ENCODE measurements at regions not wholly inside any gene's neighbourhood (a gene's known extent, or its start where the extent isn't known, plus 50 kb on each side); places are given as distances from the start of the nearest gene placed in this dataset.
A peak's percentile ranks its signal among the peaks of the same experiment; 100 is the strongest.
"Not testable (repeated sequence)": the region's sequence is repeated elsewhere in the genome, so short reads cannot be mapped to it uniquely, and the experiment has no call there.

DNA sequence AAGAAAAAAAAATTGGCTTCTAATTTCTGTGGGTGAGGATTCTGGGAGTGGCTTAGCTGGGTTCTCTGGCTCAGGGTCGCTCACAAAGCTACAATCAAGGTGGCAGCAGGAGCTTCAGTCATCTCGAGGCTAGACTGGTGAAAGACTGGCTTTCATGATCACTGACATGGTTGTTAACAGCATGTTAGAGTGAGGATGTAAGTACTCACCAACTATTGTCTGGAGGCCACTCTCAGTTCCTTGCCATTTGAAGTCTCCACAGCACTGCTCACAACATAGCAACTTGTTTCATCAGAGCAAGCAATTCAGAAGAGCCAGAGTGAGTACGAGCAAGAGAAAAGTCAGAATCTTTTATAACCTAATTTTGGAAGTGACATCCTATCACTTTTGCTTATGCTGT, 145.7 kb upstream of the PRSS16 start:
- no peak for DNase-seq (ENCODE audit: low spot score)

DNA sequence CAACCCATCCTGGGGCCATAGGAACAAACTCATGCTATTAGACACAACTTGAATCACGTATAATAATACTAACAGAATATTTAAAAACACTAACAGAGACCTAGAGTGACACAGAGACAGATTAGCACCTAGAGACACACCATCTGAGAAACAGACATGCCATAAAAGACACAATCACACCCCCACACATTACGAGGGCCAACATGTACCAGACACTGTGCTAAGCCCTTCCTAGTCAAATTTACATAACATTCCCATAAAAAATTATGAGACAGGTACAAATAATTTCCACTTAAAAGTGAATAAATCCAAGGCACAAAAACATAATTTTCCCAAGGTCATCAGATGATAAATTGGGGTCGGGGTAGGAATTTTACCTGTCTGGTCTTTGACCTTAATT, 141.1 kb upstream of the PRSS16 start:
- DNase-seq (ENCODE audit: low spot score), result no peak

DNA sequence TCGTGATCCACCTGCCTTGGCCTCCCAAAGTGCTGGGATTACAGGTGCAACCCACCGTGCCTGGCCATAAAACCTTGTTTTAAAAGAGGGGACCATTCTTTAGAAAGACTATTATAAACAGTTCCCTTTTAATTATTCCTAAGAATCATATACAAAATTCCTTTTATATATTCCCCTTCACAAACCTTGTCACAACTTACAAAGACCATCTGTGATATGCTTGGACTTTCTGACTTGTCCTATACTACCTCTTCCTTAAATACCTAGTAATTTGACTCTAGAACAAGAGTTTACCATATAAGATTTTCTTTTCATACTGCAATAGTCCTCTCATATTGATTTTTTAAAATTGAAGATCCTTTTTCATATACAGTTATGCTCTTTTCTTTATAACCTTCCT, 135.8 kb upstream of the PRSS16 start:
- DNase-seq (ENCODE audit: low spot score), result no peak

DNA sequence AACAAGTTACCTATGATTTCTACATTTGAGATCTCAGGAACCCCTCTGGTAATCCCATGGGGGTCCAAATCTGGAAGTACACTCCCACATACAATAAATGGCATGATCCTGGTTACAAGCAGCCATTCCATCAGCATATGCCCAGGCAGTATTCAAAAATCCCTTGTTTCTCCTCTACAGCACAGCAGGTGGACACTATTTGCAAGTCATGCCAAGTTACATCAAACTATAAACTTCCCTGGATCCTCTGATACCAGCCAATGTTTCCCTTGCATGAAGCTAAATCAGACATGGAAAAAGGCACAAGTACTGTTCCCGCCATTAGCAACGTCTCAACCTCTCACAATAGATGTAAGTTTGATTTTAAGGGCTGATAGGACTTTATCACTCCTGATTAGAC, 134.5 kb upstream of the PRSS16 start:
- DNase-seq (ENCODE audit: low spot score), result no peak

DNA sequence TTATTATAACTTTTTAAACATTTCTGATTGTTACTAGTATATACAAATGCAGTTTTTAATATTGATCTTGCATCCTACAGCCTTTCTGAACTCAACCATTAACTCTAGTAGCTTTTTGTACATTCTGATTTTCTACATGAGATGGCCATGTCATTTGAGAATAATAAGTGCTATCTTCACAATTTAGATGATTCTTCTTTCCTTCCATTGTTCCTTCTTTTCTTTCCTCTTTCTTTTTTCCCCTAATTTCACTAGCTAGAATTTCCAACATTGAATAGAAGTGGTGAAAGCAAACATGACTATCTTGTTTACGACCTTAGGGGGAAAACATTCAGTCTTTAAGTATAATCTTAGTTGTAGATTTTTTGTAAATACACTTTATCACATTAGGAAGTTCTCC, 128.2 kb upstream of the PRSS16 start:
- DNase-seq (ENCODE audit: low spot score), result no peak

DNA sequence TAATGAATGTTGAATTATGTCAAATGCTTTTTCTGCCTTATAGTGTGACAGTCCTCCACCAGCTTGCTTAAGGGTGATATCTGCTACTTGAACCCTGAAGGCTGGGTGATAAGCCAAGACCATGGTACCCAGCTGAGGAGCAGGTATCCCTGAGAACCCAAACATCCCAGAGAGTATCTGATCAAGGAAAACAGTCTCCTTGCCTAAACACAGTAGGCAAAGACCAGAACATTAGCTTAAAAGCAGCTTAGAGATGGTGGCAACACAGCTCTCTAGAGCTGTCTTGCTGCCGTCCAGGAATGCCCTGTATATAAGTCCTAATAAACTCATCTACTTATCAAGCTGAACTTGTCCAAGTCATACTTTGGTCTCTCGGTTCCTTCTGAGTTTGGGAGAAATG, 127.7 kb upstream of the PRSS16 start:
- DNase-seq (ENCODE audit: low spot score), result no peak

DNA sequence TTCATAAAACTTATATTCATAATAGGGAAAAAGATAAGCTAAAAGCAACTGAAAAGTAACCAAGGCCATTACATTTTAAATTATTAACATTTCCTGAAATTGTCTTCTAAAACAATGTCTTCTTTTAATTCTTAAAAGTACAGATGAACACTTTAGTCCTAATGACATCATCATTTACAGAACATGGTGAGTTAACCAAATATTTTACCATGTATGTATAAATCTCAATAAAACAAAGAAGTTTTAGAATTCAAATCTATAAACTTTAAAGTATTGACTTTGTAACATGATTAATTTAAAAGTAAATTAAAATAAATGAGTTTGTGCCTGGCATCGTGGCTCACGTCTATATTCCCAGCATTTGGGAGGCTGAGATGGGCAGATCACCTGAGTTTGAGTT, 125.9 kb upstream of the PRSS16 start:
- no peak for DNase-seq (ENCODE audit: low spot score)

DNA sequence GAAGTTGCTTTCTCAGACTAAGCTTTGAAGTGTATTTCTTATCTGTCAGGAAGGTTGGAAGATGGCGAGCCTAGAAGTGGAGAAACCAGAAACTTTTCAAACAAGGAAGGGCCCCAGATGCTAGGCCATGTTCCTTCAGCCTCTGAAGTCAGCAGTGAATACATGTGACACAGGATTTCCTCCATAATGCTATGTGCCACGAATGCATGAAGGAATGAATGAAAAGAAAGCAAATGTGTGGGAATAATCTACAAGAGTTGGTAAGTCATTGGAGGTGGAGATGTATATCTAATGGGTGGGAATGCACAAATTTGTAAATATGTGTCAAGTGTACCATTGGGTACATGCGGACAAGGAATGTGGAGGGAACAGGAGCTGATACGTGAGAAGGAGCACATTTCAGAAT, 123.2 kb upstream of the PRSS16 start:
- no peak for DNase-seq (ENCODE audit: low spot score)

DNA sequence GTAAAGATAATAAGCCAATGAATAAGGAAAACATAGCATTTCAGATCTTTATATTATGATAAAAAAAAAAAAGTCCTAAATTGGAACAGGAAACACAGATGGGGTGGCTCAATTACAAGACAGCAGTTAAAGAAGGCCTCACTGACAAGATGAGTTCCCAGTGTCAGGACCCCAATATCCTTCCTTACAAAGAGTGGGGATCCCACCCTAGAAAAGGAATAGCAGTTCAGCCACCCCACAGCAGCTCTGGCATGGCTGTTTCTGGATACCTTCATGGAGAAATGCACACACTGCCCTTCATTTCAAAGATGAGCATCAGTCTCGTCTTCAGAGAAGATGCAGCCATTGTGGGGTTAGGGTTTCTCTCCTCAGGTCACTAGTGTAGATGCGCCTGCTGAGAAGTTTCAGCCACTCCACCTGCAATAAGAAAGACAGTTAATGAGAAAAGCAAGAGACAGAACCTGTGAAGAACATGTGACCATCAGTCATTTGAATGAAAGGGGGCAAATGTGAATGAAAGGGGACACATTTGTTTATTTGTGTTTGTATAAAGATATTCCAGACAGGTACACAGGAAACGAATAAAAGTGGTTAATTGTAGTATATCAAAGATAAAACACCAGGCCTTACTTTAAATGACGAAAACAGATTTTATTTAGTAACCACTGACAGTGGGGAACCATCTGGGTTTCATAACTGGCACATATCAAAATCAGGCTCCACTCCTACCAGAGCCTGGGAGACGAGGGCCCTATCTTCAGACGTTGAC, 121.3 kb upstream of the PRSS16 start:
- DNase-seq (ENCODE audit: low spot score), result no peak

DNA sequence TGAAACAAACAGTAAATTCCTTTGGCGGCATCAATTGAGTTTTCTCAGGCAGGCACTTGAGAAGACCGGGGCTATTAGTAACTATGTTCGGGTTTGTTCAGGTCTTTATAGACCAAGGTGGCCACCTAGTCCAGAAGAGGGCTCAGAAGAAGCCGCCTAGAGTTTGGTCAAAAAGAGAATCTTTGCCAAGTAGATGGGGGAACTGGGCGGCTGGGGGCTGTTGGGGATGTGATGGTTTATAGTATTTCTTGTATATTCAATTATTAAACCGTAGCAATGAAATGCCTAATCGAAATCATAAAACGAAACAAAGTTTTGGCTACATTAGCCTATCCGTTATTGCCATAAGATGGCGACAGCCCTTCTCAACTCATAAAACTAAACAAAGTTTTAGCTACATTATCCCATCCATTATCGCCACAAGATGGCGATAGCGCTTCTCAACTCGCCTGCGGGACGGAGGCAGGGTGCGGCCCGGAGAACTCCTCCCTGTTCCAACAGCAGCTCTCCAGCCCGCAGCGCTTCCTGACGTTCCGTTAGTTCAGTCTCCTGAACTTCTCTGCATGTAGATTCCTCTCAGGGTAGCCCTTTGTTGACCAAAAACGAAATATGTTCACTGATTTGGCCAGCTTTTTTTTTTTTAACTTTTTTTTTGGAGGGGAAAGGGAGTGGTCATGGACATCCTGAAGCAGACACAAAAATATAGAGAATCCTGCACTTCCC, 120.5 kb upstream of the PRSS16 start:
- DNase-seq (ENCODE audit: low spot score), result peak; percentile 92

DNA sequence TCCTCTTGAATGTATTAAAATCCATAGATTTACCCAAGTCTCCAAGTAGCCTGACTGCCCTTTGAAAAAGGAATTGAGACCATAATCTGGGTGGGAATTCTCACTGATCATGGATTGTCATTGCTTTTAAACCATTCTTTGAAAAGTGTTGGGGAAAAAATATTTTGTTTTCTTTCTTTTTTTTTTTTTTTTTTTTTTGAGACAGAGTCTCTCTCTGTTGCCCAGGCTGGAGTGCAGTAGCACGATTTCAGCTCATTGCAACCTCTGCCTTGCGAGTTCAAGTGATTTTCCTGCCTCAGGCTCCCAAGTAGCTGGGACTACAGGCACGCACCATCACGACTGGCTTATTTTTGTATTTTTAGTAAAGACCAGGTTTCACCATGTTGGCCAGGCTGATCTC, 119.6 kb upstream of the PRSS16 start:
- not testable (repeated sequence) for DNase-seq (ENCODE audit: low spot score)

DNA sequence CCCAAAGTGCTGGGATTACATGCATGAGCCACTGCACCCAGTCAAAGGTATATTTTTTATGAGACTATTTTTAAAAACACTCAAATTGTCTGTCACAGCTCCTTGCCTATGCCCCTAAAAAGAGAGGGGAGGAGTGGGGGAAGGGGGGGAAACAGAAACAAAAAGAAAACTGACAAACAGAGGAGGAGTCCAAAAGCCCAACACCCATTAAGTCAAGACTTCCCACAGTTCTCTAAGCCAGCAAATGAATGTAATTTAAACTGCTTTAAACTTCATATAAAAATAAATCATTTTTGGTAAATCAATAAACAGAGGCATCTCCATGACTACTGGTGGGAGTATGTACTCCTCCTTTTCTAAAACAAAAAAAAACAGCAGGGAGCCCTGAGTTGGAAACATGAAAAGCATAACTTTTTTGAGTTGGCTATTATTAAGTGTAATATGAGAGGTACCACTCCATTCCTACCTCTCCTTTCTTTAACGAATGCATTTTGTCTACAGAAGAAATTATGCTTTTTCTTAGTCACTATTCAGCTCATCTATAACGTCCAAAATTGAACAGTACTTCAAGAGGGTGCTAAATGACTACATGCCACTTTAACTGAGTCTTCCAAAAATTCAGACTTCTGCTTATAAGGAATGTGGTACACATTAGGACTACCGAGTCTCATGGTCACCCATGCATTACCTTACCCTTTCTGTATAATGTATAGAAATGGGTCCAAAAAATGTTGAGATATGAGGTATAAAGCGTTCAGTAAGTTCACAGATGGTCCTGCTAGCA, 119.0 kb upstream of the PRSS16 start:
- DNase-seq (ENCODE audit: low spot score), result no peak

DNA sequence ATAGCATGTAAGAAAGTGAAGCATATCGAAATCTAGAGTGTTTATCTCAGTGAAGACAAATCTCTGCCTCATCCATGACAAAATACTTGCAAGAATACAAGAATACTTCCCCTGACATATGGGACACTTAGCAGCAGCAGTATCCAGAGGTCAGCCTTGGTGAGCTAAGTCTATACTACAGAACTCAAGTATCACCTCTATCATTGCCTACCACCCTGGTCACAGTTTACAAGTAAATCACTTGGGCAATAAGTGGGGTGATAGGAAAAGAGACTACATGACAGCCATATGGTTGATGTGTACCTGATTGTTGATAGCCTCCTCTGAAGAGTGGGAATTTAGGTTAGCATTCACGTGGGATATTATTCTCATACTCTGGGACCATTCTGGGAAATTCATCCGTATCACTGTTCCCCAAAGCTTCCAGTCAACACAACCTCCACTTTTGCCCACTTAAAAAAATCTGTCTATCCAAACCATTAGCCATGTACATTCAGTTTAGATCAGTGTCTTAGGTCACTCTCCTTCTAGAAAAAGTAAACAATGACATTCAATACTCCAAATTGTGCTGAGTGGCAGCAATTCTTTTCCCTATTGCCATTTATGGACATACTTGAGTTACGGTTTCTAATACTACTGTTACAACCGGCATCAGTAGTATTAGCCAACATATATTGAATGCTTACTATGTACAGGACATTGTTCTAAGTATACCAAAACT, 118.2 kb upstream of the PRSS16 start:
- peak; percentile 61 for DNase-seq (ENCODE audit: low spot score)

DNA sequence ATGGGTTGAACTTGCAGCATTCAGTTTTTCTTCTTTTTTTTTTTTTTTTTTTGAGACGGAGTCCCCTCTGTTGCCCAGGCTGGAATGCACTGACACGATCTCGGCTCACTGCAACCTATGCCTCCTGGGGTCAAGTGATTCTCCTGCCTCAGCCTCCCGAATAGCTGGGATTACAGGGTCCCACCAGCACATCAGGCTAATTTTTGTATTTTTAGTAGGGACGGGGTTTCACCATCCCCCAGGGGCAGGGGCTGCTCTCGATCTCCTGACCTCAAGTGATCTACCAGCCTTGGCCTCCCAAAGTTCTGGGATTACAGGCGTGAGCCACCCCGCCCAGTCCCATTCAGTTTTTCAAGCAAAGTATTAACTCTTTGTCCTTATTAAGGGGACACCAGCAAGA, 117.6 kb upstream of the PRSS16 start:
- DNase-seq (ENCODE audit: low spot score), result no peak

DNA sequence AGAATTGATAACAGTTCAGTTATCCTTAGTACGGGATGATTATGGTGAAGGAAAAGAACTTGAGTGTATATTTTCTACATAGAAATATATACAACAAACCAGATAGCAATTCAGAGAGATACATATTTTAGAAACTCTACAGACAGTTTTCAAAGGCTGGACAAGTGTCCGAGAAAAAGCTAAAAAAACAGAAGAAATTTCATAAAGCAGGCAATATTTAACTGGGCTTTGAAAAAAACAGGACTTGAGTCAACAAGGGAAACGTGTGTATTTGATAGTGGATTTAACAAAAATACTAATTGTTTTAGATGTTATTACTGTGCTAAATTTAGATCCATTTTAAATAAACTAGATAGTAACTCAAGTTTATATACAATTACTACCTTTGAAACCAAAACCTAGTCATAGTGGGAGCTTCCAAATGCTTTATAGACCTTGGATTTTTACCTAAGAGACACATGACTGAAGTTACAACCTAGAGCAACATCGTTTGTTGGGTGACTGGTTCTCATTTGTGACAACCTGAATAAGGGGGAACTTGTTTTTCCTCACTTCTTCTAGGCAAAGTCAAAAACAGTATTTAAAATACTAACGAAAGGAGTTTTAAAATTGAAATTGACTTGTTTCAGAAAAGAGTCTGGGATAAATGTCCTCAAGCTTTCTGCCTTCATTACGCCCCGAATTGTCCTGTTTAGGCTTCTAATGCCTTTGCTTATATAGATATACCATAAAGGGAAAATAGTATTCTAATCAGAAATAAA, 116.7 kb upstream of the PRSS16 start:
- no peak for DNase-seq (ENCODE audit: low spot score)

DNA sequence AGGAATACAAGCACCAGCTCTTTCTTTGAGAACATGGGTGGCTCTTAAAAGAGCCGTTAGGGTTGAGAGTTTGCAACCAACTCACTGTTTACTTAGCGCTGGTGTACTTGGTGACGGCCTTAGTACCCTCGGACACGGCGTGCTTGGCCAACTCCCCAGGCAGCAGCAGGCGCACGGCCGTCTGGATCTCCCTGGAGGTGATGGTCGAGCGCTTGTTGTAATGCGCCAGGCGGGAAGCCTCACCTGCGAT, 115.3 kb upstream of the PRSS16 start:
- DNase-seq (ENCODE audit: low spot score), result peak; percentile 62

DNA sequence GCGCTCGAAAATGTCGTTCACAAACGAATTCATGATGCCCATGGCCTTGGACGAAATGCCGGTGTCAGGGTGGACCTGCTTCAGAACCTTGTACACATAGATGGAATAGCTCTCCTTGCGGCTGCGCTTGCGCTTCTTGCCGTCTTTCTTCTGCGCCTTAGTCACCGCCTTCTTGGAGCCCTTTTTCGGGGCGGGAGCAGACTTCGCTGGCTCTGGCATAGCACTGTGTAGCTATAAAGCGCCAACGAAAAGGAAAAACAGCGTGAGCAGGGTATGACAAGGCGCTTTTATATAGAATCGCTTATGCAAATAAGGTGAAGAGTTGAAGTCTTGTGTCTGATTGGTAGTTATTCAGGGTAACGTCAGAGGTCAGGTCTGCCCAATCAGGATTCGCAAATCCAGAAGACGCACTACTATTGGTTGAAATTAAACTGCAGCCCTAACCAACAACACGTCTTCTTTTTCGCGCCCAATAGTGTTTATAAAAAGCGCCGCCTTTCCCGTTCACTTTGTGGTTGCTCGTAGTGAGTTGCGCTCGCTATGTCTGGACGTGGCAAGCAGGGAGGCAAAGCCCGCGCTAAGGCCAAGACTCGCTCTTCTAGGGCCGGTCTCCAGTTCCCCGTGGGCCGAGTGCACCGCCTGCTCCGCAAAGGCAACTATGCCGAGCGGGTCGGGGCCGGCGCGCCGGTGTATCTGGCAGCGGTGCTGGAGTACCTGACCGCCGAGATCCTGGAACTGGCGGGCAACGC, 114.8 kb upstream of the PRSS16 start:
- peak; percentile 99 for DNase-seq (ENCODE audit: low spot score)

DNA sequence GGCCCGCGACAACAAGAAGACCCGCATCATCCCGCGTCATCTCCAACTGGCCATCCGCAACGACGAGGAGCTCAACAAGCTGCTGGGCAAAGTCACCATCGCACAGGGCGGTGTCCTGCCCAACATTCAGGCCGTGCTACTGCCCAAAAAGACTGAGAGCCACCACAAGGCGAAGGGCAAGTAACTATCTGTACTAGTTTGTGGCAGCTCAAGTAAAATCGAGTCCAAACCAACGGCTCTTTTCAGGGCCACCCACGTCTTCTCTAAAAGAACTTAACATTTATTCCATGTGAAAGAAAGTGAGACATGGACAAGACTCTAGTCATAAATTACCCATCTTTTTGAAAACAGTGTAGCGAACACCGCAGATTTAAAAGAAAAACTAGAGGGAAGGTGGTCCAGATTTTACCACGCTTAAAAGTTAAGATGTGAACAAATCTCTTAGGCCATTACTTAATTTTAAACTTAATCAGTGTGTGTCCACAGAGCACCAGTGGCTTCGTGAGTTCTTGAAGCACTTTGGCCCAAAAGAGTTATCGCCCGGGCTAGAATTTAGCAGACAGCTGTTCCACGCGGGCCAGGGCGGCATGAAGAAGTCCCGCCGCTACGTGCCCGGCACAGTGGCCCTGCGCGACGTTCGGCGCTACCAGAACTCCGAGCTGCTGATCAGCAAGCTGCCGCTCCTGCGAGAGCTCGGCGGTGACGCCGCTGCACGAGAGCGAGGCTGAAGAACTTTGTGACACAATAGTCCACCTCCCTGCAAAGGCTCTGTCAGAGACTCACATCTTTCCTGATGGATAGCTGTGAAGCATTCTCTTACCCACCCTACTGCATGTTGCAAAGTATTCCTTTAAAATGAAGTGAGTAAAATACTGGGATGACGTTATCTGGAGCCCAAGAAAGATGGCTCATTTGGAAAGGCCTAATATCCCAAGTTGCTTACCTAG, 113.9 kb upstream of the PRSS16 start:
- peak; percentile 67 for DNase-seq (ENCODE audit: low spot score)

DNA sequence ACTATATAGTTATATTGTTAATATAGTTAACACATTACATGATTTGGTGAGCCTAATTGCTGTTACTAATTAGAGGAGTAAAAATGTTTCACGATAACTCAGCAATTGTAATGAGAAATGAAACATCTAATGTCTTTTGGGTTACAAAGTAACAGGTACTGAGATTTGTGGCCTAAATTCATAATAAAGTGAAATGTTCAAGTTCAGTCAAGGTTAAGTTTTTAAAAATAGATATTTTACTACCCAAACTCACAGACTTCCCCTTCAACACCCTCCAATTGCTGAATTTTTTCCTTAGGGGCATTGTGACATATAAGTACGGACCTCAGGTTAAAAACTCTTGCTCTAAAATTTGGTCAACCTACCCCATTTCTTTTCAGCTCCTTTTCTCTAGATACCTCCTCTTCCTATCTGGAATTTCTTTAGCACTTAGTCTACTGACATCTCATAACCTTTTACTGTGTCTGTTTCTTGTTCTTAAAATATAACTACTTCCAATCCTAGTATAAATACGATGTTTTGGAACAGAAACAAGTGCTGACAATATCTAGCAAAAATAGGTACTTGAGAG, 112.3 kb upstream of the PRSS16 start:
- no peak for DNase-seq (ENCODE audit: low spot score)

Measured in H4 (cell line).